Fibroblast of lung (primary cell): ENCODE measurements at regions not wholly inside any gene's neighbourhood (a gene's known extent, or its start where the extent isn't known, plus 50 kb on each side); places are given as distances from the start of the nearest gene placed in this dataset.

ENCODE experiments used
- DNase-seq, 2 donors: peaks; one replicate each; pipeline versions ENCODE4 v3.0.0 to v3.0.0-alpha.2; 2010; ENCODE audit warnings: low read depth in 2 of 2
- H2AFZ ChIP-seq: 2 replicates; pipeline ENCODE4 v1.5.1; 2012; ENCODE audit warnings: low read length, control low read depth, inconsistent platforms
- H3K27ac ChIP-seq: 2 replicates; pipeline ENCODE4 v1.5.1; 2011; ENCODE audit warnings: low read length, control low read depth; ENCODE audit not compliant: insufficient read depth
- H3K27me3 ChIP-seq: 2 replicates; pipeline ENCODE4 v1.5.1; 2011; ENCODE audit warnings: mild to moderate bottlenecking, low read length; ENCODE audit not compliant: control insufficient read depth, insufficient read depth
- H3K36me3 ChIP-seq: 2 replicates; pipeline ENCODE4 v1.5.1; 2011; ENCODE audit warnings: low read length; ENCODE audit not compliant: control insufficient read depth, insufficient read depth
- H3K4me1 ChIP-seq: 2 replicates; pipeline ENCODE4 v1.5.1; 2011; ENCODE audit warnings: low read length; ENCODE audit not compliant: control insufficient read depth, insufficient read depth; ENCODE audit errors: extremely low read depth
- H3K4me2 ChIP-seq: 2 replicates; pipeline ENCODE4 v1.5.1; 2011; ENCODE audit warnings: low read length, control low read depth; ENCODE audit not compliant: insufficient read depth; ENCODE audit errors: extremely low read depth
- H3K4me3 ChIP-seq, 4 experiments: fragments of 200-600 bp in 1 of 4; sonication (generic) in 1 of 4; replicated peaks in 1 of 4; 2 replicates each; pipeline ENCODE4 v1.5.1; 2011 to 2016; ENCODE audit warnings: low read length in 4 of 4, low read depth in 3 of 4, mild to moderate bottlenecking in 3 of 4, control low read depth in 2 of 4, inconsistent platforms in 1 of 4, mixed read lengths in 1 of 4; ENCODE audit not compliant: insufficient read depth in 1 of 4; ENCODE audit errors: control extremely low read depth in 1 of 4
- H3K79me2 ChIP-seq: 2 replicates; pipeline ENCODE4 v1.5.1; 2012; ENCODE audit warnings: mild to moderate bottlenecking, low read length, inconsistent platforms; ENCODE audit not compliant: control insufficient read depth, insufficient read depth
- H3K9ac ChIP-seq: 2 replicates; pipeline ENCODE4 v1.5.1; 2011; ENCODE audit warnings: mild to moderate bottlenecking, low read length, control low read depth; ENCODE audit not compliant: insufficient read depth
- H3K9me3 ChIP-seq: 2 replicates; pipeline ENCODE4 v1.5.1; 2012; ENCODE audit warnings: low read depth, low read length; ENCODE audit not compliant: control insufficient read depth, insufficient read depth
- H4K20me1 ChIP-seq: 2 replicates; pipeline ENCODE4 v1.5.1; 2011; ENCODE audit warnings: low read length; ENCODE audit not compliant: control insufficient read depth, insufficient read depth; ENCODE audit errors: extremely low read depth
- EZH2 ChIP-seq: IDR thresholded peaks from 2 replicates; pipeline ENCODE4 v1.5.1; 2012; ENCODE audit warnings: low read length, control low read depth, mild to moderate bottlenecking; ENCODE audit errors: missing control alignments
- TF ChIP-seq, protein P1 (sequence below), 2 donors: IDR thresholded peaks in 1 of 2; conservative IDR thresholded peaks in 1 of 2; 1 replicate in 1 of 2; 2 replicates in 1 of 2; pipeline ENCODE4 v1.5.1; 2011 to 2012; ENCODE audit warnings: low read length in 2 of 2, control low read depth in 1 of 2, inconsistent platforms in 1 of 2, low read depth in 1 of 2, mild to moderate bottlenecking in 1 of 2

DNA sequence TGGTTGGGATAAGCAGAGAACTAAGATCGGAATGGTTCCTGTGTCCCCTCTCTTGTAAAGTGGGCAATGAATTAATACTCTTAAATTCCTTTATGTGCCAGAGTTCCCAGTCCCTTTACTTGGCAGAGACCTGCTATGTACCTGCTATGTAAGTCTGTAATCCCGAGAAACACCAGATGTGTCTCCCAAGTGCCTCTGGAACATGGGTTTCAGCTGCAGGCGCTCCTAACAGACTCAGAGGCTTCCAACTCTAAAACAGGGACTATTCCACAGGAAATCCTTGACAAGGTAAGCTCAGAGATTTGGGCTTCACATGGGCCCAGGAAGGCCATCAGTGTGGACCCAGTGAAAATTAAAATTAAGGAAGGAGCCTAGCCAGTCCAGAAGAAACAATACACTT, 117.7 kb upstream of the PLCL2 start:
- Histone ChIP-seq H3K79me2 (no peaks in the 10 kb centered on the region), H3K27ac (no peak overlapping the region), H3K4me2 (no peak overlapping the region), H3K27me3 (no peaks in the 10 kb centered on the region), H2AFZ (no peak overlapping the region), H3K9me3 (no peaks in the 10 kb centered on the region), H3K36me3 (no peaks in the 10 kb centered on the region), H3K4me1 (no peaks in the 10 kb centered on the region), H3K9ac (no peak overlapping the region), H3K4me3 (no peak overlapping the region), H4K20me1 (no peaks in the 10 kb centered on the region)
- no peak for TF ChIP-seq EZH2
- TF ChIP-seq, protein P1, sequence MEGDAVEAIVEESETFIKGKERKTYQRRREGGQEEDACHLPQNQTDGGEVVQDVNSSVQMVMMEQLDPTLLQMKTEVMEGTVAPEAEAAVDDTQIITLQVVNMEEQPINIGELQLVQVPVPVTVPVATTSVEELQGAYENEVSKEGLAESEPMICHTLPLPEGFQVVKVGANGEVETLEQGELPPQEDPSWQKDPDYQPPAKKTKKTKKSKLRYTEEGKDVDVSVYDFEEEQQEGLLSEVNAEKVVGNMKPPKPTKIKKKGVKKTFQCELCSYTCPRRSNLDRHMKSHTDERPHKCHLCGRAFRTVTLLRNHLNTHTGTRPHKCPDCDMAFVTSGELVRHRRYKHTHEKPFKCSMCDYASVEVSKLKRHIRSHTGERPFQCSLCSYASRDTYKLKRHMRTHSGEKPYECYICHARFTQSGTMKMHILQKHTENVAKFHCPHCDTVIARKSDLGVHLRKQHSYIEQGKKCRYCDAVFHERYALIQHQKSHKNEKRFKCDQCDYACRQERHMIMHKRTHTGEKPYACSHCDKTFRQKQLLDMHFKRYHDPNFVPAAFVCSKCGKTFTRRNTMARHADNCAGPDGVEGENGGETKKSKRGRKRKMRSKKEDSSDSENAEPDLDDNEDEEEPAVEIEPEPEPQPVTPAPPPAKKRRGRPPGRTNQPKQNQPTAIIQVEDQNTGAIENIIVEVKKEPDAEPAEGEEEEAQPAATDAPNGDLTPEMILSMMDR (conservative IDR thresholded peaks at IDR 0.05 in 1 of 2, IDR thresholded peaks at IDR 0.05 in 1 of 2; ENCODE audit: low read depth in 1 of 2, low read length in 2 of 2): no peak
- DNase-seq: no peak

DNA sequence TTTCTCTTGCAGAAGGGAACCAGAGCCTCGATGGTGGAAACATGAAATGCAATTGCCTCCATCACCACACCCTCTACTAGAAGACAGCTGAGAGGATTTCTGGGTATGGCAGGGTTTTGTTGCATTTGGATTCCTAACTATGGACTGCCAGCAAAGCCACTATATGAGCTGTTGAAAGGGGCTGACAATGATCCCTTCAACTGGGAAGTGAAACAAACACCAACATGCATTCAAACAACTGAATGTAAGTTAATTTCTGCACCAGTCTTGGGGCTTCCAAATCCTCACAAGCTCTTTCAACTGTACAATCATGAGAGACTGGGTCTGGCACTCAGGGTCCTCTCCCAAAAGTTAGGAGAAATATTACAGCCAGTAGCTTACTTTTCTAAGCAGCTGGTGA, 116.7 kb upstream of the PLCL2 start:
- no peak overlapping the region for H3K4me3 ChIP-seq
- no peak for TF ChIP-seq EZH2
- TF ChIP-seq, protein P1 (conservative IDR thresholded peaks at IDR 0.05 in 1 of 2, IDR thresholded peaks at IDR 0.05 in 1 of 2; ENCODE audit: low read depth in 1 of 2, low read length in 2 of 2): no peak
- H3K4me2 ChIP-seq: no peak overlapping the region
- H3K9ac ChIP-seq: no peak overlapping the region
- H3K4me1 ChIP-seq: no peaks in the 10 kb centered on the region
- no peak overlapping the region for H2AFZ ChIP-seq
- DNase-seq: no peak
- no peaks in the 10 kb centered on the region for H3K9me3 ChIP-seq
- no peaks in the 10 kb centered on the region for H3K79me2 ChIP-seq
- no peaks in the 10 kb centered on the region for H4K20me1 ChIP-seq
- H3K36me3 ChIP-seq: no peaks in the 10 kb centered on the region
- no peaks in the 10 kb centered on the region for H3K27me3 ChIP-seq
- no peak overlapping the region for H3K27ac ChIP-seq

DNA sequence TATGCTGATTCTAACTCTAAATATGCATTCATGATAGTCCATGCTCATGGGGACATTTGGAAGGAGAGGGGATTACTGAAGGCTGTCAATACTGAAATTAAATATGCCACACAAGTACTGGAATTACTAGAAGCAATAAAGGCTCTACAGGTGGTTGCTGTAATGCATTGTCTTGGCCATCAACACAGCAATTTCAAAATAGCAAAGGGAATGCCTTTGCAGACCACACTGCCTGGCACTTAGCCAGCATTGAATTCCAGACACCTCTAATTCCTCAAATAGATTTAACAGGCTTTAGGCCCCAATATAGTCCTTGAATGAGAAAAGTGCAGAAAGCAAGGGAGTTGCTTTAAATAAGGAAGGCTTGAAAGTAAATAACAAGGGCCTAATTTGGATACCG, 115.8 kb upstream of the PLCL2 start:
- Histone ChIP-seq H3K4me2 (no peak overlapping the region), H3K79me2 (no peaks in the 10 kb centered on the region), H3K4me3 (no peak overlapping the region), H3K9ac (no peak overlapping the region), H3K9me3 (no peaks in the 10 kb centered on the region), H4K20me1 (no peaks in the 10 kb centered on the region), H3K27ac (no peak overlapping the region), H3K27me3 (no peaks in the 10 kb centered on the region), H2AFZ (no peak overlapping the region), H3K4me1 (no peaks in the 10 kb centered on the region), H3K36me3 (no peaks in the 10 kb centered on the region)
- DNase-seq: peak in 1 of 2 donors; percentile 72
- TF ChIP-seq, protein P1 (conservative IDR thresholded peaks at IDR 0.05 in 1 of 2, IDR thresholded peaks at IDR 0.05 in 1 of 2; ENCODE audit: low read depth in 1 of 2, low read length in 2 of 2): no peak
- no peak for TF ChIP-seq EZH2
